IPS-18a (cell line): ENCODE measurements at regions not wholly inside any gene's neighbourhood (a gene's known extent, or its start where the extent isn't known, plus 50 kb on each side); places are given as distances from the start of the nearest gene placed in this dataset.

Experiments used
- H3K27ac ChIP-seq: one replicate; pipeline ENCODE4 v1.5.1; 2013; ENCODE audit warnings: low read length
- H3K27me3 ChIP-seq: one replicate; pipeline ENCODE4 v1.6.1; 2013; ENCODE audit warnings: mild to moderate bottlenecking, low read length; ENCODE audit not compliant: control insufficient read depth, insufficient read depth
- H3K36me3 ChIP-seq: one replicate; pipeline ENCODE4 v1.6.1; 2013; ENCODE audit warnings: low read depth, low read length; ENCODE audit not compliant: control insufficient read depth
- H3K4me1 ChIP-seq: one replicate; pipeline ENCODE4 v1.6.1; 2013; ENCODE audit warnings: low read depth, low read length; ENCODE audit not compliant: control insufficient read depth
- H3K4me3 ChIP-seq: one replicate; pipeline ENCODE4 v1.5.1; 2013; ENCODE audit warnings: low read length
- H3K9ac ChIP-seq: one replicate; pipeline ENCODE4 v1.6.1; 2013; ENCODE audit warnings: mild to moderate bottlenecking, low read length, moderate library complexity
- H3K9me3 ChIP-seq: one replicate; pipeline ENCODE4 v1.6.1; 2013; ENCODE audit warnings: low read depth, low read length; ENCODE audit not compliant: control insufficient read depth

DNA sequence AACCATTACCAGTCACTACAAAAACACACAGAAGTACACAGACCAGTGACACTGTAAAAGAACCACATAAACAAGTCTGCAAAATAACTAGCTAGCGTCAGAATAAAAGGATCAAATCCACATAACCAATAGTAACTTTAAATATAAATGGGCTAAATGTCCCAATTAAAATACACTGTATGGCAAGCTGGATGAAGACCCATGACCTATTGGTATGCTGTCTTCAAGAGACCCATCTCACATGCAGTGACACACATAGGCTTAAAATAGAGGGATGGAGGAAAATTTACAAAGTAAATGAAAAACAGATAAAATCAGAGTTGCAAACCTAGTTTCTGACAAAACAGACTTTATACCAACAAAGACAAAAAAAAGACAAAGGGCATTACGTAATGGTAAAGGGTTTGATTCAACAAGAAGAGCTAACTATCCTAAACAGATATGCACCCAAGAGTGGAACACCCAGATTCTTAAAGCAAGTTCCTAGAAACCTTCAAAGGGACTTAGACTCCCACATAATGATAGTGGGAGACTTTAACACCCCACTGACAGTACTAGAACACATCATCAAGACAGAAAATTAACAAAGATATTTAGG, 196.9 kb downstream of the TBX15 start:
- Histone ChIP-seq H3K4me3 (no peak overlapping the region), H3K9ac (no peak overlapping the region), H3K27ac (no peak overlapping the region), H3K36me3 (no peaks in the 10 kb centered on the region), H3K4me1 (no peaks in the 10 kb centered on the region), H3K9me3 (no peaks in the 10 kb centered on the region), H3K27me3 (no peaks in the 10 kb centered on the region)

GRCh38 chr1:118788463-118788862, 199.7 kb downstream of the TBX15 start:
- peaks cover 4% of the 10 kb centered on the region for H3K4me1 ChIP-seq
- H3K4me3 ChIP-seq, result no peak overlapping the region
- H3K36me3 ChIP-seq, result no peaks in the 10 kb centered on the region
- H3K27ac ChIP-seq, result no peak overlapping the region
- no peak overlapping the region for H3K9ac ChIP-seq
- no peaks in the 10 kb centered on the region for H3K9me3 ChIP-seq
- no peaks in the 10 kb centered on the region for H3K27me3 ChIP-seq

GRCh38 chr1:118786454-118787155, 201.5 kb downstream of the TBX15 start:
- Histone ChIP-seq H3K9me3 (no peaks in the 10 kb centered on the region), H3K9ac (no peak overlapping the region), H3K4me3 (no peak overlapping the region), H3K4me1 (peaks cover 6% of the 10 kb centered on the region), H3K27ac (no peak overlapping the region), H3K27me3 (no peaks in the 10 kb centered on the region), H3K36me3 (no peaks in the 10 kb centered on the region)

- no peak overlapping the region for H3K9ac ChIP-seq
- peaks cover 6% of the 10 kb centered on the region for H3K4me1 ChIP-seq
- H3K27me3 ChIP-seq, result no peaks in the 10 kb centered on the region
- no peaks in the 10 kb centered on the region for H3K36me3 ChIP-seq
- H3K27ac ChIP-seq, result no peak overlapping the region
- no peak overlapping the region for H3K4me3 ChIP-seq
- no peaks in the 10 kb centered on the region for H3K9me3 ChIP-seq
Measured at GRCh38 chr1:118785246-118785645, 202.9 kb downstream of the TBX15 start.

- Histone ChIP-seq H3K36me3 (no peaks in the 10 kb centered on the region), H3K9ac (no peak overlapping the region), H3K4me3 (no peak overlapping the region), H3K4me1 (peaks cover 6% of the 10 kb centered on the region), H3K27me3 (no peaks in the 10 kb centered on the region), H3K27ac (no peak overlapping the region), H3K9me3 (no peaks in the 10 kb centered on the region)
Measured at GRCh38 chr1:118783095-118783758, 204.9 kb downstream of the TBX15 start.

GRCh38 chr1:118773656-118774055, 214.5 kb downstream of the TBX15 start:
- H3K27ac ChIP-seq, result no peak overlapping the region
- no peaks in the 10 kb centered on the region for H3K9me3 ChIP-seq
- no peak overlapping the region for H3K4me3 ChIP-seq
- H3K9ac ChIP-seq, result no peak overlapping the region
- H3K36me3 ChIP-seq, result no peaks in the 10 kb centered on the region
- no peaks in the 10 kb centered on the region for H3K27me3 ChIP-seq
- no peaks in the 10 kb centered on the region for H3K4me1 ChIP-seq

DNA sequence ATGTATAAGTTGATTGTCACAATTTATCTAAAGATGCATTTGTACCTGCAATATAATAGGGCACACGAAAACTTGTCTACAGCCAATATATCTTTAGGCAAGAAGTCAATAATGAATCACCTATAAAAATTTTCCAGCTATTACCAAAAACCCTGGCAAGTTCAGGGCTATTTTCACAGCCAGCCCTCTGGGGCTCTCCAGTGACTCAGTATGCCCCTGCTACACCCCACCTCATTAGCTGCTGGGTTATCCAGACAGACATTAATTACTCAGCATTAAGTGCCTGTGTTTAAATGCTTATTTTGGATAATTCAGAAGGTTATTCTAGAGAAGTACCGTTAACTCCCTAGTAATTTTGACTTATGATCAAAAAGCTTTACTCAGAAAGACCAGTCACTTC, 220.2 kb downstream of the TBX15 start:
- Histone ChIP-seq H3K36me3 (no peaks in the 10 kb centered on the region), H3K27ac (no peak overlapping the region), H3K9ac (no peak overlapping the region), H3K4me1 (no peaks in the 10 kb centered on the region), H3K27me3 (no peaks in the 10 kb centered on the region), H3K4me3 (no peak overlapping the region), H3K9me3 (peaks cover 6% of the 10 kb centered on the region)

DNA sequence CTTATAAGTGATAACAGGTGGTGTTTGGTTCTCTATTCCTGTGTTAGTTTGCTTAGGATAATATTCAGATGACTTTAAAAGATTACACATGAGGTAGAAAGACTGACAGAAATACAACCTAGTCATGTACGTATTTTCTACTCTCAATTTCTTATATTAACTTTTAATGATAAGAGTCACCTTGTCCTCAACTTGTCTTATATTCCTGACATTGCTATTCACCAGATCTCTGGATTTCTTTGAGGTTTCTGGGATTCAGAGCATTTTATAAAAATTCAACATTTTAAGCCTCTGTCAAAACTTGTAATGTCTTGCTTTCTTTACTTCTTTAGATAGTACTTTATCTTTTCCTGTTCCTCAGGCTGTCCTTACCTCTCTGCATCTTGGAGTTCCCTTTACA, 234.2 kb downstream of the TBX15 start:
- H3K4me1 ChIP-seq, result peaks cover 4% of the 10 kb centered on the region
- peaks cover 33% of the 10 kb centered on the region for H3K27me3 ChIP-seq
- H3K9ac ChIP-seq, result no peak overlapping the region
- H3K9me3 ChIP-seq, result no peaks in the 10 kb centered on the region
- H3K36me3 ChIP-seq, result no peaks in the 10 kb centered on the region
- no peak overlapping the region for H3K4me3 ChIP-seq
- no peak overlapping the region for H3K27ac ChIP-seq

DNA sequence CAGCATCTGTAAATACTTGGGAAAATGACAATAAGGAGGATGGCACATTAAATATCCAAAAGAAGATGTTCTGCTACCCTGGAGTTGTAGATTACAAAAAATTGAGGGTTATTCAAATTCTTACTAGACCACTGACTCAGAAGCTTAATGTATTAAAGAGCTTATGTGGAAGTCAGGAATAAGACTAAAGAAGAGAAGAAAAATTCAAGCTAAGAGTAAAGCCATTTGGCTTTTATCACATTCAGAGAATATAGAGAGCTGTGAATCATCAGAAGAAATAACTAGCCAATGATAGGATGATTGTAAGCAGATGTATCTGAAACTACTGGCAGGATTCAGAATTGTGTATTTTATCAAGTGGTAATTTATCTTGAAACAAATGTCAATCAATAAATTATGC, 237.0 kb downstream of the TBX15 start:
- Histone ChIP-seq H3K4me3 (no peak overlapping the region), H3K36me3 (no peaks in the 10 kb centered on the region), H3K4me1 (peaks cover 4% of the 10 kb centered on the region), H3K9me3 (no peaks in the 10 kb centered on the region), H3K9ac (no peak overlapping the region), H3K27me3 (peaks cover 25% of the 10 kb centered on the region), H3K27ac (no peak overlapping the region)

- Histone ChIP-seq H3K27me3 (no peaks in the 10 kb centered on the region), H3K27ac (no peak overlapping the region), H3K36me3 (no peaks in the 10 kb centered on the region), H3K4me3 (no peak overlapping the region), H3K4me1 (peaks cover 5% of the 10 kb centered on the region), H3K9ac (no peak overlapping the region), H3K9me3 (no peaks in the 10 kb centered on the region)
Measured at GRCh38 chr1:118744420-118744819, 243.7 kb downstream of the TBX15 start.

DNA sequence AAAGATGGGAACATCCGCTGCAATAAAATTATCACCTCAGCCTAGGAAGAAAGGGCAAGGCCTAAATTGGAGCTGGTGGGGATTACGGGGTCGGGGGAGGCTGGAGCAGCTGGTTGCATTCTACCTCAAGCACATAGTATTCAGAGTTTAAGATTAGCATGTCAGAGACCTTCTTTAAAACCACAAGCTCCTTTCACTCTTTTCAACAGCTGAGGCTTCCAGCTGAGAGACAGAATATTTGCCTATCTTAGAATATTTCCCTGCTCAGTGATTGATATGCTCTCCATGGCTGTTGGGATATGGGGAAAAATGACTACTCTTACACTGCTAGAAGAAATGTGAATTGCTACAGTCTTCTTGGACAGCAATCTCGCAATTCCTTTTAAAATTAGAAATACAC, 248.6 kb downstream of the TBX15 start:
- no peak overlapping the region for H3K27ac ChIP-seq

GRCh38 chr1:118736322-118736721, 251.8 kb downstream of the TBX15 start:
- H3K27me3 ChIP-seq, result no peaks in the 10 kb centered on the region
- peaks cover 9% of the 10 kb centered on the region for H3K4me1 ChIP-seq
- no peaks in the 10 kb centered on the region for H3K36me3 ChIP-seq
- no peak overlapping the region for H3K9ac ChIP-seq
- H3K27ac ChIP-seq, result no peak overlapping the region
- no peaks in the 10 kb centered on the region for H3K9me3 ChIP-seq
- H3K4me3 ChIP-seq, result no peak overlapping the region

More for the DNA sequence above, 248.6 kb downstream of the TBX15 start:
- H3K4me3 ChIP-seq, result no peak overlapping the region
- no peaks in the 10 kb centered on the region for H3K36me3 ChIP-seq
- peaks cover 9% of the 10 kb centered on the region for H3K4me1 ChIP-seq
- no peaks in the 10 kb centered on the region for H3K27me3 ChIP-seq
- H3K9ac ChIP-seq, result no peak overlapping the region
- H3K9me3 ChIP-seq, result no peaks in the 10 kb centered on the region
